SU-DHL-6 (cell line): ENCODE measurements at regions not wholly inside any gene's neighbourhood (a gene's known extent, or its start where the extent isn't known, plus 50 kb on each side); places are given as distances from the start of the nearest gene placed in this dataset.

ENCODE experiments used
- EZH2phosphoT487 ChIP-seq: fragments of 200-600 bp; sonication (generic), shearing (Covaris generic); conservative IDR thresholded peaks from 2 replicates; pipeline ENCODE4 v1.6.1; 2018; ENCODE audit warnings: mild to moderate bottlenecking, antibody characterized with exemption, low read length, moderate library complexity, mixed read lengths
- TF ChIP-seq, protein P1 (sequence below): fragments of 200-600 bp; sonication (generic); IDR thresholded peaks from one replicate; pipeline ENCODE4 v1.5.1; 2017; ENCODE audit warnings: antibody characterized with exemption, mild to moderate bottlenecking, low read length, moderate library complexity; ENCODE audit not compliant: insufficient read depth, poor library complexity, severe bottlenecking

DNA sequence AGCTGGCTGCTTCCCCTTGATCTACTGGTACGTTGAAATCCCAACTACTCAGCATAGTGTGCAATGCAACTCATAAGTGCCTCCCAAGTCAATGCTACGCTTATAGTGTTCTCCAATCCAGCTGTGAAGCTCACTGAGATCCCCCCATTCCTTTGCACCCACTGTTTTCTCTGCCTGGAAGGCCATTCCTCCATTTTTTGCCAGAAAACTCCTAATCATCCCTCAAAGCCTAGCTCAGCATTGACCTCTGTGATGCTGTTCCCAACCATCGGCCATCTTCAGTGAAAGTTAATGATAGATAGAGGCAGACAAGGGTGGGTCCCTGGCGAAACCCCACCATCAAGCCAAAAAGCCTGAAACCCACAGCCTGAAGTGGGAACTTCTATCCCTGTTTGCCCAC lies 211.0 kb downstream of the ENC1 start:
- TF ChIP-seq, protein P1, sequence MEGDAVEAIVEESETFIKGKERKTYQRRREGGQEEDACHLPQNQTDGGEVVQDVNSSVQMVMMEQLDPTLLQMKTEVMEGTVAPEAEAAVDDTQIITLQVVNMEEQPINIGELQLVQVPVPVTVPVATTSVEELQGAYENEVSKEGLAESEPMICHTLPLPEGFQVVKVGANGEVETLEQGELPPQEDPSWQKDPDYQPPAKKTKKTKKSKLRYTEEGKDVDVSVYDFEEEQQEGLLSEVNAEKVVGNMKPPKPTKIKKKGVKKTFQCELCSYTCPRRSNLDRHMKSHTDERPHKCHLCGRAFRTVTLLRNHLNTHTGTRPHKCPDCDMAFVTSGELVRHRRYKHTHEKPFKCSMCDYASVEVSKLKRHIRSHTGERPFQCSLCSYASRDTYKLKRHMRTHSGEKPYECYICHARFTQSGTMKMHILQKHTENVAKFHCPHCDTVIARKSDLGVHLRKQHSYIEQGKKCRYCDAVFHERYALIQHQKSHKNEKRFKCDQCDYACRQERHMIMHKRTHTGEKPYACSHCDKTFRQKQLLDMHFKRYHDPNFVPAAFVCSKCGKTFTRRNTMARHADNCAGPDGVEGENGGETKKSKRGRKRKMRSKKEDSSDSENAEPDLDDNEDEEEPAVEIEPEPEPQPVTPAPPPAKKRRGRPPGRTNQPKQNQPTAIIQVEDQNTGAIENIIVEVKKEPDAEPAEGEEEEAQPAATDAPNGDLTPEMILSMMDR: no peak
- no peak for TF ChIP-seq EZH2phosphoT487
